HFFc6 (cell line): ENCODE measurements at regions not wholly inside any gene's neighbourhood (a gene's known extent, or its start where the extent isn't known, plus 50 kb on each side); places are given as distances from the start of the nearest gene placed in this dataset.

ENCODE experiments used
- DNase-seq: peaks from one replicate; pipeline ENCODE4 v3.0.0-alpha.2; 2018
- H3K27ac Mint-ChIP-seq: 2 replicates; pipeline ENCODE4 v1.8.0; 2020; ENCODE audit warnings: mild to moderate bottlenecking, mixed read lengths
- H3K27me3 Mint-ChIP-seq: 2 replicates; pipeline ENCODE4 v1.8.0; 2021; ENCODE audit warnings: mild to moderate bottlenecking, moderate library complexity, mixed read lengths; ENCODE audit not compliant: insufficient read depth
- H3K36me3 Mint-ChIP-seq: 2 replicates; pipeline ENCODE4 v1.8.0; 2021; ENCODE audit warnings: low read depth, mixed read lengths
- H3K4me1 Mint-ChIP-seq: 2 replicates; pipeline ENCODE4 v1.8.0; 2020; ENCODE audit warnings: low read depth, mixed read lengths
- H3K4me3 Mint-ChIP-seq: 2 replicates; pipeline ENCODE4 v1.8.0; 2020; ENCODE audit warnings: mild to moderate bottlenecking, moderate library complexity, mixed read lengths
- H3K9me3 Mint-ChIP-seq: 2 replicates; pipeline ENCODE4 v1.8.0; 2020; ENCODE audit warnings: mild to moderate bottlenecking, mixed read lengths
- CTCF ChIP-seq: fragments of 200-600 bp; sonication (generic); IDR thresholded peaks from 2 replicates; pipeline ENCODE4 v1.5.0; 2021; ENCODE audit warnings: antibody characterized with exemption, mild to moderate bottlenecking

- DNase-seq: no peak
- TF ChIP-seq CTCF: no peak
- no peak overlapping the region for H3K27ac Mint-ChIP-seq
- peaks cover 2% of the 10 kb centered on the region; the same call in 1 of the 2 replicates for H3K27me3 Mint-ChIP-seq
- no peak overlapping the region for H3K4me3 Mint-ChIP-seq
- H3K9me3 Mint-ChIP-seq: no peaks in the 10 kb centered on the region
- H3K4me1 Mint-ChIP-seq: no peaks in the 10 kb centered on the region
- no peaks in the 10 kb centered on the region for H3K36me3 Mint-ChIP-seq
Measured at GRCh38 chr4:52343595-52343994, 292.5 kb downstream of the SPATA18 start.

GRCh38 chr4:52350926-52351325, 299.8 kb downstream of the SPATA18 start:
- no peaks in the 10 kb centered on the region; the same call in 1 of the 2 replicates for H3K9me3 Mint-ChIP-seq
- no peaks in the 10 kb centered on the region for H3K36me3 Mint-ChIP-seq
- no peak overlapping the region for H3K4me3 Mint-ChIP-seq
- TF ChIP-seq CTCF: no peak
- no peak overlapping the region for H3K27ac Mint-ChIP-seq
- DNase-seq: no peak
- no peaks in the 10 kb centered on the region for H3K4me1 Mint-ChIP-seq
- H3K27me3 Mint-ChIP-seq: peaks cover 4% of the 10 kb centered on the region; the same call in 1 of the 2 replicates

- Mint-ChIP-seq H3K27me3 (peaks cover 3% of the 10 kb centered on the region; the same call in 1 of the 2 replicates), H3K36me3 (no peaks in the 10 kb centered on the region), H3K9me3 (no peaks in the 10 kb centered on the region), H3K27ac (no peak overlapping the region), H3K4me1 (no peaks in the 10 kb centered on the region), H3K4me3 (no peak overlapping the region)
- no peak for TF ChIP-seq CTCF
- no peak for DNase-seq
Measured at GRCh38 chr4:52358366-52358765, 300.7 kb downstream of the USP46 start.

GRCh38 chr4:52358883-52359321, 300.2 kb downstream of the USP46 start:
- Mint-ChIP-seq H3K27ac (no peak overlapping the region), H3K36me3 (no peaks in the 10 kb centered on the region), H3K4me3 (no peak overlapping the region), H3K27me3 (peaks cover 3% of the 10 kb centered on the region; the same call in 1 of the 2 replicates), H3K4me1 (no peaks in the 10 kb centered on the region), H3K9me3 (no peaks in the 10 kb centered on the region)
- no peak for TF ChIP-seq CTCF
- DNase-seq: no peak

GRCh38 chr4:52366191-52366590, 292.9 kb downstream of the USP46 start:
- Mint-ChIP-seq H3K27ac (no peak overlapping the region), H3K4me1 (no peaks in the 10 kb centered on the region), H3K4me3 (no peak overlapping the region), H3K36me3 (no peaks in the 10 kb centered on the region), H3K9me3 (no peaks in the 10 kb centered on the region), H3K27me3 (peaks cover 13% of the 10 kb centered on the region)
- no peak for DNase-seq
- no peak for TF ChIP-seq CTCF

- no peak overlapping the region for H3K27ac Mint-ChIP-seq
- H3K9me3 Mint-ChIP-seq: no peaks in the 10 kb centered on the region
- H3K36me3 Mint-ChIP-seq: no peaks in the 10 kb centered on the region
- H3K4me3 Mint-ChIP-seq: no peak overlapping the region
- DNase-seq: no peak
- H3K27me3 Mint-ChIP-seq: peaks cover 13% of the 10 kb centered on the region
- TF ChIP-seq CTCF: no peak
- H3K4me1 Mint-ChIP-seq: no peaks in the 10 kb centered on the region
Measured at GRCh38 chr4:52366621-52367020, 292.5 kb downstream of the USP46 start.
